OCI-LY1 (cell line): ENCODE measurements at regions not wholly inside any gene's neighbourhood (a gene's known extent, or its start where the extent isn't known, plus 50 kb on each side); places are given as distances from the start of the nearest gene placed in this dataset.

Experiments
- H2AFZ ChIP-seq: fragments of 200-600 bp; sonication (generic), shearing (Covaris generic); 2 replicates; pipeline ENCODE4 v1.6.0; 2014; ENCODE audit warnings: antibody characterized with exemption, mild to moderate bottlenecking, low read length
- H3F3A ChIP-seq: fragments of 200-600 bp; sonication (generic), shearing (Covaris generic); 2 replicates; pipeline ENCODE4 v1.6.0; 2014; ENCODE audit warnings: mild to moderate bottlenecking, antibody characterized with exemption, low read length, moderate library complexity; ENCODE audit not compliant: insufficient read depth
- H3K27ac ChIP-seq: fragments of 200-600 bp; sonication (generic); 2 replicates; pipeline ENCODE4 v1.5.1; 2014; ENCODE audit warnings: low read length, mixed run types, mild to moderate bottlenecking, low read depth; ENCODE audit not compliant: poor library complexity, severe bottlenecking
- H3K27me3 ChIP-seq: fragments of 200-600 bp; sonication (generic); 2 replicates; pipeline ENCODE4 v1.6.0; 2014; ENCODE audit warnings: antibody characterized with exemption, mild to moderate bottlenecking, low read length, moderate library complexity; ENCODE audit not compliant: insufficient read depth
- H3K36me3 ChIP-seq: fragments of 200-600 bp; sonication (generic); 2 replicates; pipeline ENCODE4 v1.6.1; 2014; ENCODE audit warnings: mild to moderate bottlenecking, antibody characterized with exemption, low read length, moderate library complexity, mixed read lengths; ENCODE audit not compliant: insufficient read depth
- H3K4me1 ChIP-seq: fragments of 200-600 bp; sonication (generic); 2 replicates; pipeline ENCODE4 v1.5.1; 2014; ENCODE audit warnings: mild to moderate bottlenecking, low read length, moderate library complexity; ENCODE audit not compliant: insufficient read depth, severe bottlenecking
- H3K4me2 ChIP-seq: fragments of 200-600 bp; sonication (generic), shearing (Covaris generic); 2 replicates; pipeline ENCODE4 v1.6.1; 2014; ENCODE audit warnings: low read length
- H3K4me3 ChIP-seq: fragments of 200-600 bp; sonication (generic); 2 replicates; pipeline ENCODE4 v1.5.1; 2014; ENCODE audit warnings: low read length, low read depth, mild to moderate bottlenecking, mixed read lengths; ENCODE audit not compliant: poor library complexity, severe bottlenecking
- H3K79me2 ChIP-seq: fragments of 200-600 bp; shearing (Covaris generic); 2 replicates; pipeline ENCODE4 v1.6.1; 2016; ENCODE audit warnings: mixed run types, low read length, mixed read lengths; ENCODE audit not compliant: insufficient read depth
- H3K9ac ChIP-seq: fragments of 200-600 bp; sonication (generic), shearing (Covaris generic); 2 replicates; pipeline ENCODE4 v1.6.1; 2014; ENCODE audit warnings: mild to moderate bottlenecking, low read length, mixed read lengths
- H3K9me2 ChIP-seq: fragments of 200-600 bp; sonication (generic), shearing (Covaris generic); 2 replicates; pipeline ENCODE4 v1.6.1; 2014; ENCODE audit warnings: low read depth, mild to moderate bottlenecking, low read length, mixed read lengths
- H3K9me3 ChIP-seq: fragments of 200-600 bp; shearing (Covaris generic); 2 replicates; pipeline ENCODE4 v1.6.1; 2014; ENCODE audit warnings: low read length, mixed read lengths
- H4K20me1 ChIP-seq: fragments of 200-600 bp; sonication (generic), shearing (Covaris generic); 2 replicates; pipeline ENCODE4 v1.6.0; 2016; ENCODE audit warnings: mild to moderate bottlenecking, low read length; ENCODE audit not compliant: insufficient read depth
- EZH2 ChIP-seq: fragments of 200-600 bp; sonication (generic), shearing (Covaris generic); IDR thresholded peaks from 2 replicates; pipeline ENCODE4 v1.8.0; 2017; ENCODE audit warnings: borderline replicate concordance, mixed run types, mild to moderate bottlenecking, antibody characterized with exemption, low read length, moderate library complexity, mixed read lengths
- TF ChIP-seq, protein P1 (sequence below): fragments of 200-600 bp; sonication (generic), shearing (Covaris generic); IDR thresholded peaks from 2 replicates; pipeline ENCODE4 v1.5.1; 2017; ENCODE audit warnings: mild to moderate bottlenecking, antibody characterized with exemption, low read length, moderate library complexity, mixed read lengths

DNA sequence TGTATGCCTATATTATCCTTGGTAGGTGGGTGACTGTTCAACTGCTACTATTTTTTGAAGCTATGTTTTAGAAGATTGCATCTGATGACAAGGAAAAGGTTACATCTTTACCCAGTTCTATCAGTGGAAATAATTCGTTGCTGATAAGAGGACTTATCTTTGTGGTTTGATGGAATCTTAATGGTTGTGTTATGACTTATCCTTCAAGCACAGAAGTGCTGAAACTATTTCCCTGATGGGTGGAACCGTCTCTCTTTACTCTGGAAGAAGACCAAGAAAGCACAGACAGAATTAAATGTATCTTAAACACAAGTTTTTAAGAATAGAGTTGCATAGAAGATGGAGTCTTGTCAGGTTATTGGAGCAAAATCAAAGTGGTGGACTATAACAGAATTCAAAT lies 437.7 kb upstream of the KAZN start:
- no peak overlapping the region for H3K9ac ChIP-seq
- no peaks in the 10 kb centered on the region for H3K4me1 ChIP-seq
- no peak overlapping the region for H3K4me2 ChIP-seq
- H3K27me3 ChIP-seq: no peaks in the 10 kb centered on the region
- H3K79me2 ChIP-seq: no peaks in the 10 kb centered on the region
- no peak overlapping the region for H3K27ac ChIP-seq
- no peaks in the 10 kb centered on the region for H3K9me2 ChIP-seq
- H3F3A ChIP-seq: no peaks in the 10 kb centered on the region
- no peak overlapping the region for H2AFZ ChIP-seq
- H4K20me1 ChIP-seq: no peaks in the 10 kb centered on the region
- no peaks in the 10 kb centered on the region for H3K36me3 ChIP-seq
- H3K9me3 ChIP-seq: no peaks in the 10 kb centered on the region
- no peak for TF ChIP-seq EZH2
- TF ChIP-seq, protein P1, sequence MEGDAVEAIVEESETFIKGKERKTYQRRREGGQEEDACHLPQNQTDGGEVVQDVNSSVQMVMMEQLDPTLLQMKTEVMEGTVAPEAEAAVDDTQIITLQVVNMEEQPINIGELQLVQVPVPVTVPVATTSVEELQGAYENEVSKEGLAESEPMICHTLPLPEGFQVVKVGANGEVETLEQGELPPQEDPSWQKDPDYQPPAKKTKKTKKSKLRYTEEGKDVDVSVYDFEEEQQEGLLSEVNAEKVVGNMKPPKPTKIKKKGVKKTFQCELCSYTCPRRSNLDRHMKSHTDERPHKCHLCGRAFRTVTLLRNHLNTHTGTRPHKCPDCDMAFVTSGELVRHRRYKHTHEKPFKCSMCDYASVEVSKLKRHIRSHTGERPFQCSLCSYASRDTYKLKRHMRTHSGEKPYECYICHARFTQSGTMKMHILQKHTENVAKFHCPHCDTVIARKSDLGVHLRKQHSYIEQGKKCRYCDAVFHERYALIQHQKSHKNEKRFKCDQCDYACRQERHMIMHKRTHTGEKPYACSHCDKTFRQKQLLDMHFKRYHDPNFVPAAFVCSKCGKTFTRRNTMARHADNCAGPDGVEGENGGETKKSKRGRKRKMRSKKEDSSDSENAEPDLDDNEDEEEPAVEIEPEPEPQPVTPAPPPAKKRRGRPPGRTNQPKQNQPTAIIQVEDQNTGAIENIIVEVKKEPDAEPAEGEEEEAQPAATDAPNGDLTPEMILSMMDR: no peak
- H3K4me3 ChIP-seq: no peak overlapping the region

DNA sequence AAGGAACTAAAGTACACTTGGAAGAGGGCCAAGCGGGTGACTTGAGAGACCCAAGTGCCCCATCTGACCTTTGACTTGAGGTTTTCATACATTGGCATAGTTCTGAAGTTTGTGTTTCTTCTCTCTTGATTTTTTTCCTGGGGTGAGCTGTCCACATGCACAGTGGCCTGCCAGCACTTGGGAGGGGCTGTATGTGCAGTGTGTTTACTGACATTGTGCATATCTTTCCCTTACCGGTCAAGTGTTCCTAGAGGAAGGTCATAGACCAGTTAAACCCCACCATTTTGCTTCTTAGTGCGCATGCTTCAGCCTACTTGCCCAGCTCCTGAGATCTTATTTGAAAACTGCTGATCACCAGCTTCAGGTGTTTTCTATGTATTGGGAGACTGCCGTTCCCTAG lies 435.2 kb upstream of the KAZN start:
- TF ChIP-seq EZH2: no peak
- TF ChIP-seq, protein P1: no peak
- H3K4me1 ChIP-seq: no peaks in the 10 kb centered on the region
- no peaks in the 10 kb centered on the region for H3K27me3 ChIP-seq
- H3F3A ChIP-seq: no peaks in the 10 kb centered on the region
- H4K20me1 ChIP-seq: no peaks in the 10 kb centered on the region
- H3K36me3 ChIP-seq: no peaks in the 10 kb centered on the region
- no peak overlapping the region for H2AFZ ChIP-seq
- no peaks in the 10 kb centered on the region for H3K79me2 ChIP-seq
- no peaks in the 10 kb centered on the region for H3K9me2 ChIP-seq
- no peaks in the 10 kb centered on the region for H3K9me3 ChIP-seq
- no peak overlapping the region for H3K27ac ChIP-seq
- no peak overlapping the region for H3K4me3 ChIP-seq
- no peak overlapping the region for H3K9ac ChIP-seq
- no peak overlapping the region for H3K4me2 ChIP-seq

DNA sequence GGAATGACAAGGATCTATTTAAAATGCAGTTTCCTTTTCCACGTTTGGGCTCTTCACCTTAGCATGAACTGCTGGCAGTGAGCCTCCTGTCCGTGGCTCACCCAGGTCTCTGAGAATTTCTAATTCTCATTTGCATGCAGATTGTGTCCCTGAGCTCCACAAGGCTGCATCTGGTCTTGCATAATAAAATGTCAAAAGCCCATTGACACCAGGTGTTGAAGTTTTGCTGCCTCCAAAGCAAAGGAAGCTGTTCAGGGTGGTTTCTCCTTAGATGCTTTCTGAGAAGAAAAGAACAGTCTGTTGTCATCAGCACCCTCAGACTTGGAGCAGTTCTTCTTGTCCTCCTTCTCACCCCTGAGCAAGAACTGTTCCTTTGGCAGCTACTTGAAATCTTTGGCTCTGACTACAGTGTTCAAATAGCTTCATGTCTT lies 433.1 kb upstream of the KAZN start:
- H3K27ac ChIP-seq: no peak overlapping the region
- H3K79me2 ChIP-seq: no peaks in the 10 kb centered on the region
- H3K4me1 ChIP-seq: no peaks in the 10 kb centered on the region
- H3K9me2 ChIP-seq: no peaks in the 10 kb centered on the region
- H3K4me3 ChIP-seq: no peak overlapping the region
- H3K36me3 ChIP-seq: no peaks in the 10 kb centered on the region
- H4K20me1 ChIP-seq: no peaks in the 10 kb centered on the region
- H3K9me3 ChIP-seq: no peaks in the 10 kb centered on the region
- no peaks in the 10 kb centered on the region for H3K27me3 ChIP-seq
- no peak overlapping the region for H3K9ac ChIP-seq
- H3K4me2 ChIP-seq: no peak overlapping the region
- no peaks in the 10 kb centered on the region for H3F3A ChIP-seq
- H2AFZ ChIP-seq: no peak overlapping the region
- TF ChIP-seq EZH2: no peak
- TF ChIP-seq, protein P1: no peak
